ENCODE measurements at regions not wholly inside any gene's neighbourhood (a gene's known extent, or its start where the extent isn't known, plus 50 kb on each side); places are given as distances from the start of the nearest gene placed in this dataset.
"Not testable (repeated sequence)": the region's sequence is repeated elsewhere in the genome, so short reads cannot be mapped to it uniquely, and the experiment has no call there.

DNA sequence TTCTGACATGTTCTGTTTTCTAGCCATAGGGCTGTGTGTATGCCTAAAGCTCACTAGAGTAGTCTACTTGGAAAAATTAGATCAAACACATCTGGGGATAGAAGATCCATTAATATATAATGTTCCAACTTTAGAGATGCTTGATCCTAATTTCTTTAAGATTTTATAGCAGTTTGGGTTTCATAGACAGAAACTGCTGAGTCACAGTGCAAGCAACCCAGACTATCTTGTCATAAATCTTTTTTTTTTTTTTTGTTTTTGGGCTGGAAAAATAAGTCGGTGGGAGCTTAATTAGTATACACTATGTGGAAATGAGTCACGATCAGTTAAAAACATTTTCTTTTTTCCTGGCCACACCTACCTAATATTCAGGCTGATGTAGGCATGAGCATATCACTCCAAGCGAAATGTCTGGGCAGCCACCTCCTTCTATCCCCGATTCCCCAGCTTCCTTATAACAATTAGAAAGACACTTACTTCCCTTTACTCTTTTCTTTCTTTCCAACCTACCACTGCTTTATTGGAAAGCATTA is 58.2 kb upstream of the CASK start:
- no TSS peak for BruUV-seq (replicated peaks)

DNA sequence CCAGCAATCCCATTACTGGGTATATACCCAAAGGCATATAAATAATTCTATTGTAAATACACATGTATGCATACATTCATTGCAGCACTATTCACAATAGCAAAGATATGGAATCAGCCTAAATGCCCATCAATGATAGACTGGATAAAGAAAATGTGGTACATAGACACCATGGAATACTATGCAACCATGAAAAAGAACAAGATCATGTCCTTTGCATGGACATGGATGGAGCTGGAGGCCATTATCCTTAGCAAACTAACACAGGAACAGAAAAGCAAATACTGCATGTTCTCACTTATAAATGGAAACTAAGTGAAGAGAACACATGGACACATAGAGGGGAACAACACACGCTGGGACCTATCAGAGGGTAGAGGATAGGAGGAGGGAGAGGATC is 51.3 kb upstream of the CASK start:
- H3K9me3 ChIP-seq (ENCODE audit: control insufficient read depth in 1 of 2, insufficient read depth in 1 of 2, low read depth in 1 of 2, low read length in 2 of 2); H3K27me3 ChIP-seq (ENCODE audit: insufficient read depth, low read length); RAD21 ChIA-PET (ENCODE audit: low non-redundant PET in 1 of 2, low total read pairs in 2 of 2, uncharacterized antibody in 2 of 2, unreplicated experiment in 2 of 2); H3K9me2 ChIP-seq (ENCODE audit: insufficient read depth); ATAC-seq; H3K9ac ChIP-seq (ENCODE audit: low read length); H3K4me1 ChIP-seq (ENCODE audit: control insufficient read depth in 1 of 2, insufficient read depth in 2 of 2, low read length in 2 of 2); H4K20me1 ChIP-seq (ENCODE audit: insufficient read depth); POLR2A ChIA-PET; DNase-seq (ENCODE audit: low read depth, low spot score); BruUV-seq (replicated peaks); H3K79me2 ChIP-seq (ENCODE audit: insufficient read depth, low read length); H3K36me3 ChIP-seq (ENCODE audit: control insufficient read depth in 1 of 2, insufficient read depth in 2 of 2, low read length in 2 of 2); CTCF ChIA-PET; H2AFZ ChIP-seq (ENCODE audit: low read depth, low read length, poor library complexity, severe bottlenecking); H3K27ac ChIP-seq (ENCODE audit: low read depth, low read length); H3K4me3 ChIP-seq (replicated peaks in 1 of 2; ENCODE audit: low read depth in 1 of 2, low read length in 2 of 2); H3K4me2 ChIP-seq (ENCODE audit: low read length); intact Hi-C loops (cut with micrococcal nuclease): not testable (repeated sequence)

More for the DNA sequence above, 58.2 kb upstream of the CASK start:
- Histone ChIP-seq H3K79me2 (ENCODE audit: insufficient read depth, low read length) (no peaks in the 10 kb centered on the region), H2AFZ (ENCODE audit: low read depth, low read length, poor library complexity, severe bottlenecking) (no peak overlapping the region), H3K4me2 (ENCODE audit: low read length) (no peak overlapping the region), H3K27me3 (ENCODE audit: insufficient read depth, low read length) (no peaks in the 10 kb centered on the region), H3K9ac (ENCODE audit: low read length) (no peak overlapping the region), H3K9me3 (ENCODE audit: control insufficient read depth in 1 of 2, insufficient read depth in 1 of 2, low read depth in 1 of 2, low read length in 2 of 2) (no peaks in the 10 kb centered on the region), H3K4me1 (ENCODE audit: control insufficient read depth in 1 of 2, insufficient read depth in 2 of 2, low read length in 2 of 2) (peaks cover 11 to 18% of the 10 kb centered on the region in 2 experiments; a peak in 3 of 4 replicates), H3K36me3 (ENCODE audit: control insufficient read depth in 1 of 2, insufficient read depth in 2 of 2, low read length in 2 of 2) (no peaks in the 10 kb centered on the region), H4K20me1 (ENCODE audit: insufficient read depth) (no peaks in the 10 kb centered on the region), H3K27ac (ENCODE audit: low read depth, low read length) (no peak overlapping the region), H3K4me3 (replicated peaks in 1 of 2; ENCODE audit: low read depth in 1 of 2, low read length in 2 of 2) (no peak overlapping the region), H3K9me2 (ENCODE audit: insufficient read depth) (no peaks in the 10 kb centered on the region)
- POLR2A ChIA-PET = interaction anchor here (0.7 kb wide), 1 partner anchor 185 kb away, joined by 3 read pairs; no protein-coding TSS in a partner anchor
- CTCF ChIA-PET = no interaction called here
- TF ChIP-seq SP1 (IDR thresholded peaks at IDR 0.05; ENCODE audit: low read depth) = no peak
- DNase-seq (ENCODE audit: low read depth, low spot score) (no peak), ATAC-seq (no peak)
- RAD21 ChIA-PET (ENCODE audit: low non-redundant PET in 1 of 2, low total read pairs in 2 of 2, uncharacterized antibody in 2 of 2, unreplicated experiment in 2 of 2) = no interaction called here
- intact Hi-C loops (cut with micrococcal nuclease) = no loop called here

DNA sequence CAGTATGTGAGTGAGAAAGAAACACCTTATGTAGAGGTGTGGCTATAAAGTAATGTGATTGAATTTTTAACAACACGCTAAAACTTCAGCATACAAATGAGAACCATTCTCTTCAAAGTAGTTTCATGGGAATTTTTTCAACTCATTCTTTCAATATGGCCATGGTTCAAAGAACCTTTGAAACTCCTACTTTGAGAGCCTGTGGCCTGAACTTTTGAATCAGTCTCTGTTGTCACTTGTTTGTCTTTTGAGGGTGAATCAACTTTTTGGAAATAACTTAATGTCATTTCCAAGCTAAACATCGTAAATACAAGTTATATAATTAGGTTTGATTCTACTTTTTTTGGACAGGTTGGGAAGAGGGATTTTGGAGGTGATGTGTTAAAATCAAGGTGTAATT is 49.9 kb upstream of the CASK start:
- H3K36me3 ChIP-seq (ENCODE audit: control insufficient read depth in 1 of 2, insufficient read depth in 2 of 2, low read length in 2 of 2) = no peaks in the 10 kb centered on the region
- H3K27ac ChIP-seq (ENCODE audit: low read depth, low read length) = no peak overlapping the region
- H3K4me3 ChIP-seq (replicated peaks in 1 of 2; ENCODE audit: low read depth in 1 of 2, low read length in 2 of 2) = no peak overlapping the region
- no peaks in the 10 kb centered on the region for H3K79me2 ChIP-seq (ENCODE audit: insufficient read depth, low read length)
- no peaks in the 10 kb centered on the region for H3K27me3 ChIP-seq (ENCODE audit: insufficient read depth, low read length)
- no peak overlapping the region for H3K4me2 ChIP-seq (ENCODE audit: low read length)
- ChIA-PET RAD21 (ENCODE audit: low non-redundant PET in 1 of 2, low total read pairs in 2 of 2, uncharacterized antibody in 2 of 2, unreplicated experiment in 2 of 2) (no interaction called here), CTCF (no interaction called here), POLR2A (no interaction called here)
- H2AFZ ChIP-seq (ENCODE audit: low read depth, low read length, poor library complexity, severe bottlenecking) = no peak overlapping the region
- BruUV-seq (replicated peaks) = no TSS peak
- no peaks in the 10 kb centered on the region for H3K9me3 ChIP-seq (ENCODE audit: control insufficient read depth in 1 of 2, insufficient read depth in 1 of 2, low read depth in 1 of 2, low read length in 2 of 2)
- no peaks in the 10 kb centered on the region for H4K20me1 ChIP-seq (ENCODE audit: insufficient read depth)
- H3K4me1 ChIP-seq (ENCODE audit: control insufficient read depth in 1 of 2, insufficient read depth in 2 of 2, low read length in 2 of 2) = no peaks in the 10 kb centered on the region
- H3K9me2 ChIP-seq (ENCODE audit: insufficient read depth) = no peaks in the 10 kb centered on the region
- DNase-seq (ENCODE audit: low read depth, low spot score) (no peak), ATAC-seq (no peak)
- no peak overlapping the region for H3K9ac ChIP-seq (ENCODE audit: low read length)
- intact Hi-C loops (cut with micrococcal nuclease) = no loop called here
- TF ChIP-seq, protein P1, sequence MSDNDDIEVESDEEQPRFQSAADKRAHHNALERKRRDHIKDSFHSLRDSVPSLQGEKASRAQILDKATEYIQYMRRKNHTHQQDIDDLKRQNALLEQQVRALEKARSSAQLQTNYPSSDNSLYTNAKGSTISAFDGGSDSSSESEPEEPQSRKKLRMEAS (IDR thresholded peaks at IDR 0.05) = no peak
- TF ChIP-seq TCF7L2 (IDR thresholded peaks at IDR 0.05; ENCODE audit: borderline replicate concordance, extremely low read depth, insufficient read depth, insufficient read length) (no peak), SIN3A (IDR thresholded peaks at IDR 0.05; ENCODE audit: low read depth) (no peak), RAD21 (IDR thresholded peaks at IDR 0.05; ENCODE audit: low read depth) (no peak), ELF1 (IDR thresholded peaks at IDR 0.05; ENCODE audit: borderline replicate concordance, low read depth) (no peak)
- TF ChIP-seq, protein P2, sequence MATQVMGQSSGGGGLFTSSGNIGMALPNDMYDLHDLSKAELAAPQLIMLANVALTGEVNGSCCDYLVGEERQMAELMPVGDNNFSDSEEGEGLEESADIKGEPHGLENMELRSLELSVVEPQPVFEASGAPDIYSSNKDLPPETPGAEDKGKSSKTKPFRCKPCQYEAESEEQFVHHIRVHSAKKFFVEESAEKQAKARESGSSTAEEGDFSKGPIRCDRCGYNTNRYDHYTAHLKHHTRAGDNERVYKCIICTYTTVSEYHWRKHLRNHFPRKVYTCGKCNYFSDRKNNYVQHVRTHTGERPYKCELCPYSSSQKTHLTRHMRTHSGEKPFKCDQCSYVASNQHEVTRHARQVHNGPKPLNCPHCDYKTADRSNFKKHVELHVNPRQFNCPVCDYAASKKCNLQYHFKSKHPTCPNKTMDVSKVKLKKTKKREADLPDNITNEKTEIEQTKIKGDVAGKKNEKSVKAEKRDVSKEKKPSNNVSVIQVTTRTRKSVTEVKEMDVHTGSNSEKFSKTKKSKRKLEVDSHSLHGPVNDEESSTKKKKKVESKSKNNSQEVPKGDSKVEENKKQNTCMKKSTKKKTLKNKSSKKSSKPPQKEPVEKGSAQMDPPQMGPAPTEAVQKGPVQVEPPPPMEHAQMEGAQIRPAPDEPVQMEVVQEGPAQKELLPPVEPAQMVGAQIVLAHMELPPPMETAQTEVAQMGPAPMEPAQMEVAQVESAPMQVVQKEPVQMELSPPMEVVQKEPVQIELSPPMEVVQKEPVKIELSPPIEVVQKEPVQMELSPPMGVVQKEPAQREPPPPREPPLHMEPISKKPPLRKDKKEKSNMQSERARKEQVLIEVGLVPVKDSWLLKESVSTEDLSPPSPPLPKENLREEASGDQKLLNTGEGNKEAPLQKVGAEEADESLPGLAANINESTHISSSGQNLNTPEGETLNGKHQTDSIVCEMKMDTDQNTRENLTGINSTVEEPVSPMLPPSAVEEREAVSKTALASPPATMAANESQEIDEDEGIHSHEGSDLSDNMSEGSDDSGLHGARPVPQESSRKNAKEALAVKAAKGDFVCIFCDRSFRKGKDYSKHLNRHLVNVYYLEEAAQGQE (IDR thresholded peaks at IDR 0.05; ENCODE audit: low read depth) = no peak
- TF ChIP-seq, protein P3, sequence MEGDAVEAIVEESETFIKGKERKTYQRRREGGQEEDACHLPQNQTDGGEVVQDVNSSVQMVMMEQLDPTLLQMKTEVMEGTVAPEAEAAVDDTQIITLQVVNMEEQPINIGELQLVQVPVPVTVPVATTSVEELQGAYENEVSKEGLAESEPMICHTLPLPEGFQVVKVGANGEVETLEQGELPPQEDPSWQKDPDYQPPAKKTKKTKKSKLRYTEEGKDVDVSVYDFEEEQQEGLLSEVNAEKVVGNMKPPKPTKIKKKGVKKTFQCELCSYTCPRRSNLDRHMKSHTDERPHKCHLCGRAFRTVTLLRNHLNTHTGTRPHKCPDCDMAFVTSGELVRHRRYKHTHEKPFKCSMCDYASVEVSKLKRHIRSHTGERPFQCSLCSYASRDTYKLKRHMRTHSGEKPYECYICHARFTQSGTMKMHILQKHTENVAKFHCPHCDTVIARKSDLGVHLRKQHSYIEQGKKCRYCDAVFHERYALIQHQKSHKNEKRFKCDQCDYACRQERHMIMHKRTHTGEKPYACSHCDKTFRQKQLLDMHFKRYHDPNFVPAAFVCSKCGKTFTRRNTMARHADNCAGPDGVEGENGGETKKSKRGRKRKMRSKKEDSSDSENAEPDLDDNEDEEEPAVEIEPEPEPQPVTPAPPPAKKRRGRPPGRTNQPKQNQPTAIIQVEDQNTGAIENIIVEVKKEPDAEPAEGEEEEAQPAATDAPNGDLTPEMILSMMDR (IDR thresholded peaks at IDR 0.05 in 2 of 3, conservative IDR thresholded peaks at IDR 0.05 in 1 of 3; ENCODE audit: borderline replicate concordance in 1 of 3, insufficient read depth in 1 of 3, low read depth in 2 of 3, low read length in 2 of 3) = no peak

Data from HCT116 (cell line).